ENCODE measurements at regions not wholly inside any gene's neighbourhood (a gene's known extent, or its start where the extent isn't known, plus 50 kb on each side); places are given as distances from the start of the nearest gene placed in this dataset.
"Not testable (repeated sequence)": the region's sequence is repeated elsewhere in the genome, so short reads cannot be mapped to it uniquely, and the experiment has no call there.

GRCh38 chr17:30599428-30600059, 122.3 kb downstream of the GOSR1 start:
- Histone ChIP-seq H3K36me3 (ENCODE audit: control insufficient read depth, insufficient read depth, low read length) (no peaks in the 10 kb centered on the region), H3K27me3 (ENCODE audit: control insufficient read depth, insufficient read depth, low read length) (no peaks in the 10 kb centered on the region), H3K4me3 (ENCODE audit: low read depth, low read length) (peak overlapping the region; percentile 60)
- no peak for FAIRE-seq
- no peak for DNase-seq (ENCODE audit: low read depth)
- no peak for TF ChIP-seq CTCF (IDR thresholded peaks at IDR 0.05; ENCODE audit: insufficient read depth, low read length, severe bottlenecking)

- Histone ChIP-seq H3K4me3 (ENCODE audit: low read depth, low read length) (no peak overlapping the region), H3K36me3 (ENCODE audit: control insufficient read depth, insufficient read depth, low read length) (no peaks in the 10 kb centered on the region), H3K27me3 (ENCODE audit: control insufficient read depth, insufficient read depth, low read length) (no peaks in the 10 kb centered on the region)
- TF ChIP-seq CTCF (IDR thresholded peaks at IDR 0.05; ENCODE audit: insufficient read depth, low read length, severe bottlenecking) = no peak
- FAIRE-seq (no peak), DNase-seq (ENCODE audit: low read depth) (no peak)
Measured at GRCh38 chr17:30597776-30598288, 120.6 kb downstream of the GOSR1 start.

- not testable (repeated sequence) for H3K36me3 ChIP-seq (ENCODE audit: control insufficient read depth, insufficient read depth, low read length); FAIRE-seq; H3K4me3 ChIP-seq (ENCODE audit: low read depth, low read length); DNase-seq (ENCODE audit: low read depth); H3K27me3 ChIP-seq (ENCODE audit: control insufficient read depth, insufficient read depth, low read length)
Measured at GRCh38 chr17:30596948-30597775, 120.0 kb downstream of the GOSR1 start.

- DNase-seq (ENCODE audit: low read depth); H3K36me3 ChIP-seq (ENCODE audit: control insufficient read depth, insufficient read depth, low read length); H3K27me3 ChIP-seq (ENCODE audit: control insufficient read depth, insufficient read depth, low read length); H3K4me3 ChIP-seq (ENCODE audit: low read depth, low read length); FAIRE-seq: not testable (repeated sequence)
Measured at GRCh38 chr17:30594953-30595371, 117.8 kb downstream of the GOSR1 start.

GRCh38 chr17:30594223-30594952, 117.2 kb downstream of the GOSR1 start:
- DNase-seq (ENCODE audit: low read depth) (no peak), FAIRE-seq (no peak)
- Histone ChIP-seq H3K36me3 (ENCODE audit: control insufficient read depth, insufficient read depth, low read length) (no peaks in the 10 kb centered on the region), H3K27me3 (ENCODE audit: control insufficient read depth, insufficient read depth, low read length) (no peaks in the 10 kb centered on the region), H3K4me3 (ENCODE audit: low read depth, low read length) (no peak overlapping the region)
- no peak for TF ChIP-seq CTCF (IDR thresholded peaks at IDR 0.05; ENCODE audit: insufficient read depth, low read length, severe bottlenecking)

GRCh38 chr17:30590081-30590733, 113.0 kb downstream of the GOSR1 start:
- DNase-seq (ENCODE audit: low read depth) (no peak), FAIRE-seq (no peak)
- no peak for TF ChIP-seq CTCF (IDR thresholded peaks at IDR 0.05; ENCODE audit: insufficient read depth, low read length, severe bottlenecking)
- H3K4me3 ChIP-seq (ENCODE audit: low read depth, low read length) = no peak overlapping the region
- no peaks in the 10 kb centered on the region for H3K27me3 ChIP-seq (ENCODE audit: control insufficient read depth, insufficient read depth, low read length)
- H3K36me3 ChIP-seq (ENCODE audit: control insufficient read depth, insufficient read depth, low read length) = no peaks in the 10 kb centered on the region

Data from bronchial epithelial cell (primary cell).